GM23248 (cell line): ENCODE measurements at regions not wholly inside any gene's neighbourhood (a gene's known extent, or its start where the extent isn't known, plus 50 kb on each side); places are given as distances from the start of the nearest gene placed in this dataset.

Source experiments
- EZH2 ChIP-seq: fragments of 200-600 bp; sonication (generic); IDR thresholded peaks from 2 replicates; pipeline ENCODE4 v1.6.1; 2018; ENCODE audit warnings: antibody characterized with exemption, mild to moderate bottlenecking; ENCODE audit not compliant: insufficient read depth, poor library complexity, severe bottlenecking
- EZH2phosphoT487 ChIP-seq: fragments of 200-600 bp; sonication (generic); IDR thresholded peaks from 2 replicates; pipeline ENCODE4 v1.6.1; 2018; ENCODE audit warnings: antibody characterized with exemption, moderate library complexity, mild to moderate bottlenecking, low read depth; ENCODE audit not compliant: insufficient read depth

GRCh38 chr12:77160931-77161330 lies 95.6 kb upstream of the E2F7 start:
- no peak for TF ChIP-seq EZH2
- no peak for TF ChIP-seq EZH2phosphoT487
